ENCODE measurements at regions not wholly inside any gene's neighbourhood (a gene's known extent, or its start where the extent isn't known, plus 50 kb on each side); places are given as distances from the start of the nearest gene placed in this dataset.
A peak's percentile ranks its signal among the peaks of the same experiment; 100 is the strongest.

GRCh38 chr1:36585569-36586548, 103.1 kb upstream of the CSF3R start:
- Mint-ChIP-seq H3K4me3 (no peak overlapping the region), H3K36me3 (no peaks in the 10 kb centered on the region), H3K4me1 (peaks cover 0 to 4% of the 10 kb centered on the region in 2 donors), H3K27ac (no peak overlapping the region), H3K9me3 (no peaks in the 10 kb centered on the region), H3K27me3 (peaks cover 38 to 45% of the 10 kb centered on the region in 2 donors)
- DNase-seq (no peak), ATAC-seq (replicated peaks) (no peak)

GRCh38 chr1:36584874-36585453, 102.3 kb upstream of the CSF3R start:
- no peak overlapping the region for H3K4me3 Mint-ChIP-seq

GRCh38 chr1:36583980-36584782, 101.5 kb upstream of the CSF3R start:
- no peak overlapping the region for H3K27ac Mint-ChIP-seq
- H3K36me3 Mint-ChIP-seq: no peaks in the 10 kb centered on the region
- peaks cover 38 to 43% of the 10 kb centered on the region in 2 donors for H3K27me3 Mint-ChIP-seq
- H3K4me3 Mint-ChIP-seq: no peak overlapping the region
- ATAC-seq (replicated peaks) (no peak), DNase-seq (no peak)
- H3K9me3 Mint-ChIP-seq: no peaks in the 10 kb centered on the region
- peaks cover 0 to 4% of the 10 kb centered on the region in 2 donors for H3K4me1 Mint-ChIP-seq

More at GRCh38 chr1:36584874-36585453, 102.3 kb upstream of the CSF3R start:
- Mint-ChIP-seq H3K27ac (no peak overlapping the region), H3K36me3 (no peaks in the 10 kb centered on the region), H3K27me3 (peaks cover 43 to 44% of the 10 kb centered on the region in 2 donors), H3K4me1 (peaks cover 0 to 4% of the 10 kb centered on the region in 2 donors), H3K9me3 (no peaks in the 10 kb centered on the region)
- no peak for ATAC-seq (replicated peaks)
- no peak for DNase-seq

- H3K9me3 Mint-ChIP-seq: no peaks in the 10 kb centered on the region
- H3K4me1 Mint-ChIP-seq: peaks cover 0 to 4% of the 10 kb centered on the region in 2 donors
- H3K36me3 Mint-ChIP-seq: no peaks in the 10 kb centered on the region
- H3K4me3 Mint-ChIP-seq: no peak overlapping the region
- no peak for ATAC-seq (replicated peaks)
- H3K27me3 Mint-ChIP-seq: peaks cover 38 to 43% of the 10 kb centered on the region in 2 donors
- no peak overlapping the region for H3K27ac Mint-ChIP-seq
- no peak for DNase-seq
These were observed 100.4 kb upstream of the CSF3R start for GRCh38 chr1:36583080-36583479.

- ATAC-seq (replicated peaks): no peak
- DNase-seq: no peak
- Mint-ChIP-seq H3K4me1 (peaks cover 0 to 4% of the 10 kb centered on the region in 2 donors), H3K27me3 (peaks cover 34 to 35% of the 10 kb centered on the region in 2 donors), H3K27ac (no peak overlapping the region), H3K9me3 (no peaks in the 10 kb centered on the region), H3K4me3 (no peak overlapping the region), H3K36me3 (no peaks in the 10 kb centered on the region)
These were observed 99.5 kb upstream of the CSF3R start for GRCh38 chr1:36582066-36582755.

- DNase-seq (no peak), ATAC-seq (replicated peaks) (no peak)
- Mint-ChIP-seq H3K27ac (no peak overlapping the region), H3K4me3 (no peak overlapping the region), H3K4me1 (peaks cover 0 to 4% of the 10 kb centered on the region in 2 donors), H3K27me3 (peaks cover 26 to 29% of the 10 kb centered on the region in 2 donors), H3K9me3 (no peaks in the 10 kb centered on the region), H3K36me3 (no peaks in the 10 kb centered on the region)
These were observed 97.8 kb upstream of the CSF3R start for GRCh38 chr1:36580524-36580923.

GRCh38 chr1:36579039-36579438, 96.3 kb upstream of the CSF3R start:
- Mint-ChIP-seq H3K9me3 (no peaks in the 10 kb centered on the region), H3K27me3 (peaks cover 33 to 38% of the 10 kb centered on the region in 2 donors), H3K36me3 (no peaks in the 10 kb centered on the region), H3K4me1 (peaks cover 0 to 4% of the 10 kb centered on the region in 2 donors), H3K27ac (no peak overlapping the region), H3K4me3 (no peak overlapping the region)
- DNase-seq (no peak), ATAC-seq (replicated peaks) (no peak)

- Mint-ChIP-seq H3K27me3 (peaks cover 41 to 48% of the 10 kb centered on the region in 2 donors), H3K4me1 (peaks cover 0 to 2% of the 10 kb centered on the region in 2 donors), H3K27ac (no peak overlapping the region), H3K9me3 (no peaks in the 10 kb centered on the region), H3K4me3 (no peak overlapping the region), H3K36me3 (no peaks in the 10 kb centered on the region)
- ATAC-seq (replicated peaks): no peak
- no peak for DNase-seq
These were observed 93.9 kb upstream of the CSF3R start for GRCh38 chr1:36576551-36577110.

- no peak overlapping the region for H3K27ac Mint-ChIP-seq
- no peaks in the 10 kb centered on the region for H3K36me3 Mint-ChIP-seq
- H3K27me3 Mint-ChIP-seq: peaks cover 41 to 48% of the 10 kb centered on the region in 2 donors
- peak; percentile 79 to 85 for ATAC-seq (replicated peaks)
- peaks cover 0 to 2% of the 10 kb centered on the region in 2 donors for H3K4me1 Mint-ChIP-seq
- no peak overlapping the region for H3K4me3 Mint-ChIP-seq
- DNase-seq: peak; percentile 40
- H3K9me3 Mint-ChIP-seq: no peaks in the 10 kb centered on the region
These were observed 93.4 kb upstream of the CSF3R start for GRCh38 chr1:36576118-36576517.

- no peaks in the 10 kb centered on the region for H3K36me3 Mint-ChIP-seq
- DNase-seq (no peak), ATAC-seq (replicated peaks) (no peak)
- no peak overlapping the region for H3K27ac Mint-ChIP-seq
- no peaks in the 10 kb centered on the region for H3K9me3 Mint-ChIP-seq
- H3K4me3 Mint-ChIP-seq: no peak overlapping the region
- peaks cover 41 to 47% of the 10 kb centered on the region in 2 donors for H3K27me3 Mint-ChIP-seq
- peaks cover 0 to 2% of the 10 kb centered on the region in 2 donors for H3K4me1 Mint-ChIP-seq
These were observed 90.7 kb upstream of the CSF3R start for GRCh38 chr1:36573445-36573844.

GRCh38 chr1:36572906-36573305, 90.2 kb upstream of the CSF3R start:
- Mint-ChIP-seq H3K4me1 (peaks cover 0 to 2% of the 10 kb centered on the region in 2 donors), H3K27me3 (peaks cover 41 to 48% of the 10 kb centered on the region in 2 donors), H3K4me3 (no peak overlapping the region), H3K36me3 (no peaks in the 10 kb centered on the region), H3K9me3 (no peaks in the 10 kb centered on the region), H3K27ac (no peak overlapping the region)
- DNase-seq (no peak), ATAC-seq (replicated peaks) (no peak)

GRCh38 chr1:36572142-36572715, 89.5 kb upstream of the CSF3R start:
- no peak overlapping the region for H3K4me3 Mint-ChIP-seq
- ATAC-seq (replicated peaks): no peak
- H3K27ac Mint-ChIP-seq: no peak overlapping the region
- no peaks in the 10 kb centered on the region for H3K36me3 Mint-ChIP-seq
- DNase-seq: no peak
- H3K9me3 Mint-ChIP-seq: no peaks in the 10 kb centered on the region
- H3K27me3 Mint-ChIP-seq: peaks cover 41 to 48% of the 10 kb centered on the region in 2 donors
- peaks cover 0 to 2% of the 10 kb centered on the region in 2 donors for H3K4me1 Mint-ChIP-seq

- Mint-ChIP-seq H3K4me1 (peaks cover 0 to 2% of the 10 kb centered on the region in 2 donors), H3K27me3 (peaks cover 42 to 48% of the 10 kb centered on the region in 2 donors), H3K4me3 (no peak overlapping the region), H3K36me3 (no peaks in the 10 kb centered on the region), H3K9me3 (no peaks in the 10 kb centered on the region), H3K27ac (no peak overlapping the region)
- DNase-seq (no peak), ATAC-seq (replicated peaks) (no peak)
These were observed 88.4 kb upstream of the CSF3R start for GRCh38 chr1:36571106-36571505.
